ENCODE measurements at regions not wholly inside any gene's neighbourhood (a gene's known extent, or its start where the extent isn't known, plus 50 kb on each side); places are given as distances from the start of the nearest gene placed in this dataset.

DNA sequence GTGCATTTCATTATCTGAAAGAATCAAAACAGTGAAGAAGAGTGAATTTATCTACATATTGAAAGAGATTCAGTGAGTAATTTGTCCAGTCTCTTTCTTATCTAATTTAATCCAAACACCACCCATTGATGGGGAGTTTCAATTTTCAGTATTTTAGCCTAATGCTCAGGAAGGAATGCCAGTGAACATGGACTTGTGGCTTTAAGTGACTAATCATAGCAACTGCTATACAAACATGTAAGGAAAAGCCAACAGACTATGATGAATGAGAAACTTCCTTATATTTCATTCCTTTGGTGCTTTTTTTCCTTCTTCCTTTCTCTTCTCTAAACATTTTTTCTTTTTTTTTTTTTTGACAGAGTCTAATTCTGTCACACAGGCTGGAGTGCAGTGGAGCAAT, 885.8 kb downstream of the KCNJ2 start:
- TF ChIP-seq GATA3 (IDR thresholded peaks at IDR 0.05; ENCODE audit: borderline replicate concordance) (no peak), EP300 (IDR thresholded peaks at IDR 0.05) (no peak), CHD2 (IDR thresholded peaks at IDR 0.05; ENCODE audit: low read length, partially characterized antibody) (no peak)
